Glutamatergic neuron (in vitro differentiated cells): ENCODE measurements at regions not wholly inside any gene's neighbourhood (a gene's known extent, or its start where the extent isn't known, plus 50 kb on each side); places are given as distances from the start of the nearest gene placed in this dataset.

Experiments
- DNase-seq: peaks from one replicate; pipeline ENCODE4 v3.0.0; 2022
- H3K27ac Mint-ChIP-seq: one replicate; pipeline ENCODE4 v1.8.0; 2020; ENCODE audit warnings: mild to moderate bottlenecking, mixed read lengths, inconsistent platforms; ENCODE audit not compliant: unreplicated experiment
- H3K27me3 Mint-ChIP-seq: one replicate; pipeline ENCODE4 v1.8.0; 2020; ENCODE audit warnings: mild to moderate bottlenecking, moderate library complexity, mixed read lengths, inconsistent platforms; ENCODE audit not compliant: unreplicated experiment
- H3K36me3 Mint-ChIP-seq: one replicate; pipeline ENCODE4 v1.8.0; 2020; ENCODE audit warnings: mild to moderate bottlenecking, mixed read lengths, inconsistent platforms; ENCODE audit not compliant: unreplicated experiment
- H3K4me1 Mint-ChIP-seq: one replicate; pipeline ENCODE4 v1.8.0; 2020; ENCODE audit warnings: mild to moderate bottlenecking, low read depth, mixed read lengths, inconsistent platforms; ENCODE audit not compliant: unreplicated experiment
- H3K4me3 Mint-ChIP-seq: one replicate; pipeline ENCODE4 v1.8.0; 2020; ENCODE audit warnings: mild to moderate bottlenecking, mixed read lengths, inconsistent platforms; ENCODE audit not compliant: unreplicated experiment
- H3K9me3 Mint-ChIP-seq: one replicate; pipeline ENCODE4 v1.8.0; 2020; ENCODE audit warnings: mild to moderate bottlenecking, moderate library complexity, mixed read lengths, inconsistent platforms; ENCODE audit not compliant: unreplicated experiment
- CTCF ChIP-seq: fragments of 200-600 bp; sonication (generic); IDR thresholded peaks from one replicate; pipeline ENCODE4 v1.5.0; 2021; ENCODE audit not compliant: partially characterized antibody, unreplicated experiment

- Mint-ChIP-seq H3K9me3 (peaks cover 3% of the 10 kb centered on the region), H3K4me1 (peaks cover 7% of the 10 kb centered on the region), H3K4me3 (no peak overlapping the region), H3K27me3 (peaks cover 13% of the 10 kb centered on the region), H3K36me3 (no peaks in the 10 kb centered on the region), H3K27ac (no peak overlapping the region)
- no peak for TF ChIP-seq CTCF
- DNase-seq: no peak
Measured at GRCh38 chr11:119853581-119854360, 124.8 kb upstream of the NECTIN1 start.

GRCh38 chr11:119852741-119853140 is 123.7 kb upstream of the NECTIN1 start:
- H3K36me3 Mint-ChIP-seq: no peaks in the 10 kb centered on the region
- H3K27me3 Mint-ChIP-seq: peaks cover 7% of the 10 kb centered on the region
- no peak overlapping the region for H3K4me3 Mint-ChIP-seq
- H3K27ac Mint-ChIP-seq: no peak overlapping the region
- no peak for TF ChIP-seq CTCF
- DNase-seq: no peak
- H3K9me3 Mint-ChIP-seq: peaks cover 3% of the 10 kb centered on the region
- H3K4me1 Mint-ChIP-seq: no peaks in the 10 kb centered on the region

DNA sequence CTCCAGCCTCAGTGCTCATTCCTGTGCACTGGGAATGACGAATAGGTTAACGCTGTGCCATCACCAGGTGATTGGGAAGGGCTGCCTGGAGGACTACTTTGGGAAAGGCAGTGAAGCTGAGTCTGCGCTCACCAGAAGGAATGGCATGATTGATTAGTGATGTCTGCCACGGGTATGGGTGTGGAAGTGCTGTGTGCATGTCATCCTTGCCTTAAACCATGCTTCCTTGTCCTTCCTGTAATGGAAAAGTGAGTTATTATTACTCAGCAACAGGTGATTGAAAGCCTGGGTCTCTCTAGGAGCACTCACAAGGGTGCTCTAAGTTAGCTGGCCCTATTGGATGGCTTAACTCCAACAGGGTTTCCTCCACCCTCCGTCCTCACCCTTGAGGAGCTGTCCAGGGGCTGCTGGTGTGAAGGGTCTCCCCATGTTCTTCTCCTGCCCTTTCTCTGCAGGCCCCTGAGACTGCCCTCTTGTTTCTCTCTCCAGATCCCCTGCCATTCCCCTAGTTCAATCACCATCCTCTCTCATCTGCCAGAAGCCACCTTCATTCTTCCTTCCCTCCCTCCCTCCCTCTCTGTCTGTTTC is 121.9 kb upstream of the NECTIN1 start:
- peaks cover 3% of the 10 kb centered on the region for H3K9me3 Mint-ChIP-seq
- H3K4me1 Mint-ChIP-seq: no peaks in the 10 kb centered on the region
- no peak overlapping the region for H3K4me3 Mint-ChIP-seq
- no peak for DNase-seq
- H3K36me3 Mint-ChIP-seq: no peaks in the 10 kb centered on the region
- H3K27ac Mint-ChIP-seq: no peak overlapping the region
- H3K27me3 Mint-ChIP-seq: peaks cover 6% of the 10 kb centered on the region
- TF ChIP-seq CTCF: no peak

DNA sequence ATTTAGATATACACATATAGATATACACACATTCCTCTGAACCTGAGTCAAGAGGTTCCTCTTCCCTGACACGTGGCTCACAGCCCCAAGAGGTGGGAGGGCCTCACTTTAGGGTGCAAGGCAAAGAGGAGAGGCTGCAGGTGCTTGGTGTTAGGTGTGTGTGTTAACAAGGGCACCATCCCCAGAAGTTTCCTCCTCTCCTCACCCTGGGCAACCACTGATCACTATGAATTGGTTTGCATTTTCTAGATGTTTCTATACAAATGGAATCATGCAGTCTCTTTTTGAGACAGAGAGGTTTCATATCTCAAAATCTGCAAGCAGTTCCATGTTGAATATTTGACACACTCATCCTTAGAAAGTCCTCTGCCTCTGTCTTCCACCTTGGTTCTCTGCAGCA is 120.9 kb upstream of the NECTIN1 start:
- DNase-seq: no peak
- no peak overlapping the region for H3K4me3 Mint-ChIP-seq
- no peak for TF ChIP-seq CTCF
- H3K36me3 Mint-ChIP-seq: no peaks in the 10 kb centered on the region
- H3K27me3 Mint-ChIP-seq: peaks cover 6% of the 10 kb centered on the region
- no peak overlapping the region for H3K27ac Mint-ChIP-seq
- no peaks in the 10 kb centered on the region for H3K4me1 Mint-ChIP-seq
- H3K9me3 Mint-ChIP-seq: peaks cover 3% of the 10 kb centered on the region

- TF ChIP-seq CTCF: no peak
- H3K36me3 Mint-ChIP-seq: no peaks in the 10 kb centered on the region
- no peak overlapping the region for H3K27ac Mint-ChIP-seq
- peaks cover 5% of the 10 kb centered on the region for H3K4me1 Mint-ChIP-seq
- no peak overlapping the region for H3K4me3 Mint-ChIP-seq
- DNase-seq: peak; percentile 45
- H3K9me3 Mint-ChIP-seq: peaks cover 2% of the 10 kb centered on the region
- peaks cover 6% of the 10 kb centered on the region for H3K27me3 Mint-ChIP-seq
Measured at GRCh38 chr11:119847853-119848252, 118.9 kb upstream of the NECTIN1 start.
